ENCODE measurements at regions not wholly inside any gene's neighbourhood (a gene's known extent, or its start where the extent isn't known, plus 50 kb on each side); places are given as distances from the start of the nearest gene placed in this dataset.

DNA sequence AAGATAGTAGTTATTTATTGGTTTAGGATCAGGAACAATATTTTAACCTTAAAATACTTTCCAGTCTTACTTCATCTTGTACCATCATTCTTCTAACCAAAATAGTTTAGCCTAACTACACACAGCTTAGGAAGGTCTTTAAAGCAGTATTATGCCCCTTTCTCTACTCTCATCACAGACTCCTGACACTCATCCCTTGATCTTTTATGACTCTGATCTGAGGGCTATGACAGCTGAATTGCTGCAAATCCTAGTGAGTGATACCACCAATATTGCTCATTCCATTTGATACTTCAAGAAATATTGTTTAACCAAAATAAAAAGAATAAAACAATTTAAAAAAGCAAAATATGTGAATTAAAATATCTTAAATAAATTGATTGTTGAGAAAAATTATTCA lies 746.6 kb upstream of the ACO1 start:
- H3K27ac Mint-ChIP-seq, result no peak overlapping the region
- CTCF ChIA-PET, result no interaction called here
- H3K9me3 Mint-ChIP-seq, result no peaks in the 10 kb centered on the region
- no peak overlapping the region for H3K4me3 Mint-ChIP-seq
- no peak for ATAC-seq
- POLR2A ChIA-PET, result interaction anchor here (0.8 kb wide), 1 partner anchor 735 kb away, joined by 3 read pairs; no protein-coding TSS in a partner anchor
- intact Hi-C loops (cut with micrococcal nuclease), result no loop called here
- H3K27me3 Mint-ChIP-seq, result no peaks in the 10 kb centered on the region
- DNase-seq, result no peak
- TF ChIP-seq, protein P1, sequence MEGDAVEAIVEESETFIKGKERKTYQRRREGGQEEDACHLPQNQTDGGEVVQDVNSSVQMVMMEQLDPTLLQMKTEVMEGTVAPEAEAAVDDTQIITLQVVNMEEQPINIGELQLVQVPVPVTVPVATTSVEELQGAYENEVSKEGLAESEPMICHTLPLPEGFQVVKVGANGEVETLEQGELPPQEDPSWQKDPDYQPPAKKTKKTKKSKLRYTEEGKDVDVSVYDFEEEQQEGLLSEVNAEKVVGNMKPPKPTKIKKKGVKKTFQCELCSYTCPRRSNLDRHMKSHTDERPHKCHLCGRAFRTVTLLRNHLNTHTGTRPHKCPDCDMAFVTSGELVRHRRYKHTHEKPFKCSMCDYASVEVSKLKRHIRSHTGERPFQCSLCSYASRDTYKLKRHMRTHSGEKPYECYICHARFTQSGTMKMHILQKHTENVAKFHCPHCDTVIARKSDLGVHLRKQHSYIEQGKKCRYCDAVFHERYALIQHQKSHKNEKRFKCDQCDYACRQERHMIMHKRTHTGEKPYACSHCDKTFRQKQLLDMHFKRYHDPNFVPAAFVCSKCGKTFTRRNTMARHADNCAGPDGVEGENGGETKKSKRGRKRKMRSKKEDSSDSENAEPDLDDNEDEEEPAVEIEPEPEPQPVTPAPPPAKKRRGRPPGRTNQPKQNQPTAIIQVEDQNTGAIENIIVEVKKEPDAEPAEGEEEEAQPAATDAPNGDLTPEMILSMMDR (IDR thresholded peaks at IDR 0.05), result no peak
- no peaks in the 10 kb centered on the region for H3K4me1 Mint-ChIP-seq (ENCODE audit: low read depth)
- no peaks in the 10 kb centered on the region for H3K36me3 Mint-ChIP-seq (ENCODE audit: low read depth)

DNA sequence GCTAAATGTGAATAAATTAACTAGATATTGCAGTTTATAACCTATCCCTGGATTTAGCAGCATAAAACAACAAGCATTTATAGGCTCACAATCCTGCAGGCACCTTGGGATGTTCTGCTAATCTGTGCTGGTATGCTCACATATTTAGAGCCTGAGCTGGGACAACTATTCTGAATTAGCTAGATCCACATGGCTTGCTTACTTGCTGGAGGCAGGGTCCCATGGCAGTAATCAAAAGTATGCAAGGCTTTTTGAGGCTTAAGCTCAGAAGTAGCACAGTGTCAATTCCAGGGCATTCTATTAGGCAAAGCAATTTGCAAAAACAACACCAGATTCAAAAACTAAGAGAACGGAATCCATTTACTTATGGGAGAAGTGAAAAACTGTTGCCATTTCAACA lies 745.0 kb upstream of the ACO1 start:
- Mint-ChIP-seq H3K27ac (no peak overlapping the region), H3K4me3 (no peak overlapping the region), H3K4me1 (ENCODE audit: low read depth) (no peaks in the 10 kb centered on the region), H3K36me3 (ENCODE audit: low read depth) (no peaks in the 10 kb centered on the region), H3K9me3 (no peaks in the 10 kb centered on the region), H3K27me3 (no peaks in the 10 kb centered on the region)
- POLR2A ChIA-PET, result no interaction called here
- TF ChIP-seq, protein P1 (IDR thresholded peaks at IDR 0.05), result no peak
- intact Hi-C loops (cut with micrococcal nuclease), result no loop called here
- CTCF ChIA-PET, result no interaction called here
- ATAC-seq, result no peak
- DNase-seq, result no peak

DNA sequence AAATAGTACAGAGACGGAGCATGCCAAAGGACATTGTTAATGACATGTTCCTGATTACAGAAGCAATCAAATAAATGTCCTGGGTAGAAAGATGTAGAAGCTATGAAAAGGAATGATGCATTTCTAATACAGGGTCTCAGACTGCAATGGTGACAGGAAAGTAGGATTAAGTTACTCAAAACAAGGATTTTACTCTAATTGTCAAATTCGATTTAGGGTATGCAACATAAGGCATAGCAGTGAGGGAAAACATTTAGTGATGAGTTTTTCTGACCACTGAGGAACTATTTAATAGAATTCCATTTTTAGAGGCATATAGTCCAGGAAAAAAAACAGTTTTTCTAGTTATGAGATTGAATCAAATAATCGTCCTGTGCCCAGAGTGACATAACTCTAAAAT lies 715.1 kb upstream of the ACO1 start:
- H3K4me1 Mint-ChIP-seq (ENCODE audit: low read depth), result peaks cover 11% of the 10 kb centered on the region
- H3K4me3 Mint-ChIP-seq, result no peak overlapping the region
- TF ChIP-seq, protein P1 (IDR thresholded peaks at IDR 0.05), result no peak
- no peak overlapping the region for H3K27ac Mint-ChIP-seq
- H3K36me3 Mint-ChIP-seq (ENCODE audit: low read depth), result no peaks in the 10 kb centered on the region
- intact Hi-C loops (cut with micrococcal nuclease), result no loop called here
- CTCF ChIA-PET, result no interaction called here
- DNase-seq (no peak), ATAC-seq (no peak)
- H3K27me3 Mint-ChIP-seq, result no peaks in the 10 kb centered on the region
- POLR2A ChIA-PET, result no interaction called here
- peaks cover 1% of the 10 kb centered on the region for H3K9me3 Mint-ChIP-seq

GRCh38 chr9:31671011-31671410 lies 713.4 kb upstream of the ACO1 start:
- peaks cover 1% of the 10 kb centered on the region for H3K9me3 Mint-ChIP-seq
- intact Hi-C loops (cut with micrococcal nuclease), result no loop called here
- TF ChIP-seq, protein P1 (IDR thresholded peaks at IDR 0.05), result no peak
- H3K27me3 Mint-ChIP-seq, result no peaks in the 10 kb centered on the region
- peak; percentile 23 for DNase-seq
- ChIA-PET POLR2A (no interaction called here), CTCF (no interaction called here)
- ATAC-seq, result peak; percentile 51
- H3K27ac Mint-ChIP-seq, result peak overlapping the region; percentile 17
- H3K4me3 Mint-ChIP-seq, result peak overlapping the region; percentile 23
- no peaks in the 10 kb centered on the region for H3K36me3 Mint-ChIP-seq (ENCODE audit: low read depth)
- peaks cover 12% of the 10 kb centered on the region for H3K4me1 Mint-ChIP-seq (ENCODE audit: low read depth)

DNA sequence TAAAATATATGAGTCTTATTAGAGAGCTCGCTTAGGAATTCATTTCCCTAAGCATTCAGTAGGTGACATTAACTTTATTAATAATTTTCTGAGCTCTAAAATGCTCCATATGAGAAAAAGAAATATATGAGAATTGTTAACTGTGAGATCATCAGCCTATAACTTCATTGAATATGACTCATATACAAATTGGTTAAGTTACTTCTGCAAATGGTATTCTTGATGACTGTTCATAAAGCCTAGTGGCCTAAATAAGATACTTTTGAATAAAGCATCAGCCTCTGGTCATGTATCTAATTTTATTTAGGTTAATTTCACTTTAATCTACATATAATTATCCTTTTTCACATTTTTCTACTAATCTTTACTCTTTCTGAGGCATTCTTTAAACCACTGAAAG lies 710.2 kb upstream of the ACO1 start:
- no peaks in the 10 kb centered on the region for H3K27me3 Mint-ChIP-seq
- ATAC-seq (no peak), DNase-seq (no peak)
- no peak overlapping the region for H3K27ac Mint-ChIP-seq
- ChIA-PET CTCF (no interaction called here), POLR2A (interaction anchor here (0.6 kb wide), 1 partner anchor 97 kb away, joined by 3 read pairs; no protein-coding TSS in a partner anchor)
- no peaks in the 10 kb centered on the region for H3K36me3 Mint-ChIP-seq (ENCODE audit: low read depth)
- TF ChIP-seq, protein P1 (IDR thresholded peaks at IDR 0.05), result no peak
- no peaks in the 10 kb centered on the region for H3K9me3 Mint-ChIP-seq
- intact Hi-C loops (cut with micrococcal nuclease), result no loop called here
- no peak overlapping the region for H3K4me3 Mint-ChIP-seq
- H3K4me1 Mint-ChIP-seq (ENCODE audit: low read depth), result peaks cover 29% of the 10 kb centered on the region
